ENCODE measurements at regions not wholly inside any gene's neighbourhood (a gene's known extent, or its start where the extent isn't known, plus 50 kb on each side); places are given as distances from the start of the nearest gene placed in this dataset.

DNA sequence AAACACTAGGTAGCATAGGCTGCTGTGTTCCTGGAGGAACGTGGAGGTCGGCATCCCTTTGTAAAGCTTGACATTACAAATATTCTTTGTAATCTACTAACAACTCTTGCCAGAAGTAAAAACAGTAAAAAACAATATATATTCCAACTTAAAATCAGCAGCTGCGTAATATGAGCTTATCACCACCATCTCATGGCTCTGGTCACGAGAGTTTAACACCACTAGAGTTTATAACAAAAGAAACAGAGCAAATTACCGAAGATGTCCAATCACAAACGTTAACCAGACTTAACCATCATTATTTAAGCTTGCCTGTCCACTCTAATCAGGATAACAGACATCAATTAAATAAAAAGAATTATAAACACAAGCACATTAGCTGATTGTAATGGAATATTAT is 236.7 kb downstream of the PCDH7 start:
- Histone ChIP-seq H3K9me3 (replicated peaks in 1 of 3) (no peaks in the 10 kb centered on the region), H3K36me3 (replicated peaks in 1 of 2) (no peaks in the 10 kb centered on the region), H3K4me3 (no peak overlapping the region), H3K27me3 (no peaks in the 10 kb centered on the region), H3K4me1 (replicated peaks in 1 of 2) (no peaks in the 10 kb centered on the region), H3K27ac (no peak overlapping the region)
- 67 to 75% (median 72%) methylated on average over 6 of the region's 6 CpGs for WGBS, 4 donors
- intact Hi-C loops (cut with DNase I) = no loop called here
- DNase-seq = no peak
- TF ChIP-seq CTCF (IDR thresholded peaks at IDR 0.05) = no peak
- no peak for TF ChIP-seq POLR2A (IDR thresholded peaks at IDR 0.05)

GRCh38 chr4:30957706-30958105 is 237.5 kb downstream of the PCDH7 start:
- H3K27ac ChIP-seq = no peak overlapping the region
- intact Hi-C loops (cut with DNase I) = no loop called here
- DNase-seq = no peak
- H3K27me3 ChIP-seq = no peaks in the 10 kb centered on the region
- no peaks in the 10 kb centered on the region for H3K36me3 ChIP-seq (replicated peaks in 1 of 2)
- TF ChIP-seq CTCF (IDR thresholded peaks at IDR 0.05) (no peak), POLR2A (IDR thresholded peaks at IDR 0.05) (no peak)
- H3K4me1 ChIP-seq (replicated peaks in 1 of 2) = no peaks in the 10 kb centered on the region
- H3K4me3 ChIP-seq = no peak overlapping the region
- WGBS, 4 donors = 60 to 76% (median 63%) methylated on average over 4 of the region's 4 CpGs
- H3K9me3 ChIP-seq (replicated peaks in 1 of 3) = no peaks in the 10 kb centered on the region

- Histone ChIP-seq H3K27me3 (no peaks in the 10 kb centered on the region), H3K27ac (no peak overlapping the region), H3K36me3 (replicated peaks in 1 of 2) (no peaks in the 10 kb centered on the region), H3K9me3 (replicated peaks in 1 of 3) (no peaks in the 10 kb centered on the region), H3K4me3 (no peak overlapping the region), H3K4me1 (replicated peaks in 1 of 2) (no peaks in the 10 kb centered on the region)
- WGBS, 4 donors = 61 to 81% (median 73%) methylated on average over 3 of the region's 3 CpGs
- TF ChIP-seq POLR2A (IDR thresholded peaks at IDR 0.05) = no peak
- intact Hi-C loops (cut with DNase I) = no loop called here
- no peak for DNase-seq
Observed at GRCh38 chr4:30959781-30960485, 239.8 kb downstream of the PCDH7 start.

DNA sequence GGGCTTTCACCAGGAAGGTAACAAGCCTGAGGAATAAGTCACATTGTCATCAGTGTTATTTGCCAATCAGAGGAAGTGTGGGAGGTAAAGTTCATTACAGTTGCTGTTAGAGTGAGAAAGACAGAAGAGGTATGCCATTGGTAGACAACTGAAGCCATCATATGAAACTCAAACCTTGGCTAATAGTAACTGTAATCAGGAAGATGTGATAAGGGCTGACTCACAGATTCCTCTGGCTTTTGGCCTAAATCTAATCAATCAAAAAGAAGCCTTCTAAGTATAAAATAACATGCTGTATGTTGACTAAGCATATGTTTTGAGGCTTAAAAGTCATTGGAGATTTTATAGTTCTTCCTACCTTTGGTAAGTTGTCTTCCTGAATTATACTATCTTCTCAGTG is 242.8 kb downstream of the PCDH7 start:
- no peak overlapping the region for H3K27ac ChIP-seq
- intact Hi-C loops (cut with DNase I) = no loop called here
- no peaks in the 10 kb centered on the region for H3K27me3 ChIP-seq
- no peaks in the 10 kb centered on the region for H3K36me3 ChIP-seq (replicated peaks in 1 of 2)
- DNase-seq = no peak
- H3K4me1 ChIP-seq (replicated peaks in 1 of 2) = no peaks in the 10 kb centered on the region
- no peak overlapping the region for H3K4me3 ChIP-seq
- H3K9me3 ChIP-seq (replicated peaks in 1 of 3) = no peaks in the 10 kb centered on the region
- TF ChIP-seq POLR2A (IDR thresholded peaks at IDR 0.05) (no peak), CTCF (IDR thresholded peaks at IDR 0.05) (no peak)

GRCh38 chr4:30968926-30969325 is 248.8 kb downstream of the PCDH7 start:
- no peak for TF ChIP-seq CTCF (IDR thresholded peaks at IDR 0.05)
- TF ChIP-seq POLR2A (IDR thresholded peaks at IDR 0.05) = no peak
- Histone ChIP-seq H3K27me3 (no peaks in the 10 kb centered on the region), H3K4me3 (no peak overlapping the region), H3K4me1 (replicated peaks in 1 of 2) (no peaks in the 10 kb centered on the region), H3K9me3 (replicated peaks in 1 of 3) (no peaks in the 10 kb centered on the region), H3K36me3 (replicated peaks in 1 of 2) (no peaks in the 10 kb centered on the region), H3K27ac (no peak overlapping the region)
- intact Hi-C loops (cut with DNase I) = no loop called here
- whole genome bisulfite sequencing, 4 donors = 53 to 66% (median 57%) methylated on average over 5 of the region's 5 CpGs
- no peak for DNase-seq

All from adrenal gland (tissue), 9 donors.